A549 (cell line): ENCODE measurements at regions not wholly inside any gene's neighbourhood (a gene's known extent, or its start where the extent isn't known, plus 50 kb on each side); places are given as distances from the start of the nearest gene placed in this dataset.

Experiments used
- CHD2 ChIP-seq: fragments of 150-350 bp; IDR thresholded peaks from 2 replicates; pipeline ENCODE4 v1.6.1; 2014; ENCODE audit warnings: low read length; ENCODE audit not compliant: partially characterized antibody
- CTCF ChIP-seq: fragments of >200 bp; sonication (Bioruptor Twin); formaldehyde crosslinking; IDR thresholded peaks from 3 replicates; pipeline ENCODE4 v1.5.1; 2016
- E2F6 ChIP-seq: IDR thresholded peaks from 2 replicates; pipeline ENCODE4 v1.6.1; 2012; ENCODE audit warnings: low read depth, borderline replicate concordance
- HMGXB4 ChIP-seq: fragments of 250-450 bp; sonication (Bioruptor Pico); IDR thresholded peaks from 2 replicates; pipeline ENCODE4 v1.5.0; 2021; ENCODE audit warnings: mild to moderate bottlenecking, moderate library complexity, borderline replicate concordance
- JUN ChIP-seq, 2 experiments: fragments of >200 bp; sonication (Bioruptor Twin); formaldehyde crosslinking; IDR thresholded peaks; 2 replicates in 1 of 2; 3 replicates in 1 of 2; pipeline ENCODE4 v1.6.1; 2016 to 2017
- POLR2A ChIP-seq: IDR thresholded peaks from 2 replicates; pipeline ENCODE4 v1.6.1; 2012; ENCODE audit warnings: mild to moderate bottlenecking, low read length
- RFX5 ChIP-seq: fragments of 450-650 bp; IDR thresholded peaks from 2 replicates; pipeline ENCODE4 v1.7.1; 2014; ENCODE audit warnings: antibody characterized with exemption, mild to moderate bottlenecking, moderate library complexity

GRCh38 chr6:145562771-145563615 lies 172.3 kb downstream of the EPM2A start:
- no peak for TF ChIP-seq JUN (IDR thresholded peaks at IDR 0.05)
- no peak for TF ChIP-seq E2F6
- TF ChIP-seq RFX5: no peak
- TF ChIP-seq POLR2A: no peak
- no peak for TF ChIP-seq CHD2
- TF ChIP-seq CTCF: no peak
- no peak for TF ChIP-seq HMGXB4
